Neural cell (in vitro differentiated cells): ENCODE measurements at regions not wholly inside any gene's neighbourhood (a gene's known extent, or its start where the extent isn't known, plus 50 kb on each side); places are given as distances from the start of the nearest gene placed in this dataset.

Experiments
- H2AFZ ChIP-seq: fragments of 200-600, 300-800 bp; sonication (generic), shearing (Covaris generic); 2 replicates; pipeline ENCODE4 v1.6.0; 2014; ENCODE audit warnings: low read depth, mild to moderate bottlenecking, antibody characterized with exemption, low read length, moderate library complexity
- H3F3A ChIP-seq: fragments of 200-600 bp; shearing (Covaris generic); 2 replicates; pipeline ENCODE4 v1.6.1; 2016; ENCODE audit warnings: mild to moderate bottlenecking, moderate library complexity, mixed read lengths, antibody characterized with exemption, low read length; ENCODE audit not compliant: insufficient read depth, poor library complexity, severe bottlenecking
- H3K27ac ChIP-seq: fragments of 200-600, 300-800 bp; sonication (generic), shearing (Covaris generic); 2 replicates; pipeline ENCODE4 v1.5.1; 2014; ENCODE audit warnings: mild to moderate bottlenecking, low read length, moderate library complexity
- H3K27me3 ChIP-seq: fragments of 300-800, 200-600 bp; sonication (generic), shearing (Covaris generic); 2 replicates; pipeline ENCODE4 v1.6.0; 2014; ENCODE audit warnings: mild to moderate bottlenecking, low read depth, low read length, moderate library complexity; ENCODE audit not compliant: insufficient read depth
- H3K36me3 ChIP-seq: fragments of 300-800, 200-600 bp; sonication (generic), shearing (Covaris generic); 2 replicates; pipeline ENCODE4 v1.5.1; 2014; ENCODE audit warnings: mild to moderate bottlenecking, antibody characterized with exemption, low read length, moderate library complexity; ENCODE audit not compliant: insufficient read depth
- H3K4me2 ChIP-seq: fragments of 300-800, 200-600 bp; sonication (generic), shearing (Covaris generic); 2 replicates; pipeline ENCODE4 v1.6.0; 2014; ENCODE audit warnings: mild to moderate bottlenecking, low read length
- H3K4me3 ChIP-seq: fragments of 300-800, 200-600 bp; sonication (generic), shearing (Covaris generic); 2 replicates; pipeline ENCODE4 v1.5.1; 2014; ENCODE audit warnings: mild to moderate bottlenecking, low read length, moderate library complexity
- H3K79me2 ChIP-seq: fragments of 200-600 bp; shearing (Covaris generic); replicated peaks from 2 replicates; pipeline ENCODE4 v1.6.0; 2014; ENCODE audit warnings: mild to moderate bottlenecking, low read length, moderate library complexity; ENCODE audit not compliant: insufficient read depth
- H3K9ac ChIP-seq: fragments of 300-800, 200-600 bp; sonication (generic), shearing (Covaris generic); 2 replicates; pipeline ENCODE4 v1.6.1; 2016; ENCODE audit warnings: mild to moderate bottlenecking, low read length, mixed read lengths
- H3K9me2 ChIP-seq: fragments of 200-600 bp; shearing (Covaris generic); 2 replicates; pipeline ENCODE4 v1.6.1; 2016; ENCODE audit warnings: mild to moderate bottlenecking, low read length, mixed read lengths; ENCODE audit not compliant: insufficient read depth
- H3K9me3 ChIP-seq: fragments of 200-600, 300-800 bp; sonication (generic), shearing (Covaris generic); 2 replicates; pipeline ENCODE4 v1.6.1; 2016; ENCODE audit warnings: mild to moderate bottlenecking, mixed run types, low read length, moderate library complexity, mixed read lengths
- H4K20me1 ChIP-seq: fragments of 200-600 bp; shearing (Covaris generic); 2 replicates; pipeline ENCODE4 v1.6.1; 2016; ENCODE audit warnings: mild to moderate bottlenecking, mixed run types; ENCODE audit not compliant: insufficient read depth
- EP300 ChIP-seq: fragments of 450-650 bp; conservative IDR thresholded peaks from 2 replicates; pipeline ENCODE4 v1.6.1; 2014; ENCODE audit warnings: antibody characterized with exemption, mild to moderate bottlenecking, moderate library complexity; ENCODE audit not compliant: poor library complexity, severe bottlenecking
- EZH2 ChIP-seq: fragments of 200-600, 300-800 bp; shearing (Covaris generic), sonication (generic); IDR thresholded peaks from 2 replicates; pipeline ENCODE4 v1.6.1; 2014; ENCODE audit warnings: antibody characterized with exemption, low read length, borderline replicate concordance, mild to moderate bottlenecking; ENCODE audit not compliant: insufficient read depth, poor library complexity, severe bottlenecking
- MXI1 ChIP-seq: fragments of 450-650 bp; conservative IDR thresholded peaks from 2 replicates; pipeline ENCODE4 v1.6.1; 2014; ENCODE audit warnings: antibody characterized with exemption, mild to moderate bottlenecking; ENCODE audit not compliant: poor library complexity, severe bottlenecking
- POLR2AphosphoS5 ChIP-seq: IDR thresholded peaks from 2 replicates; pipeline ENCODE4 v1.6.1; 2012
- RAD21 ChIP-seq: fragments of 450-650 bp; conservative IDR thresholded peaks from 2 replicates; pipeline ENCODE4 v1.6.1; 2014; ENCODE audit warnings: antibody characterized with exemption, mild to moderate bottlenecking, moderate library complexity
- SMC3 ChIP-seq: fragments of 450-650 bp; conservative IDR thresholded peaks from 2 replicates; pipeline ENCODE4 v1.6.1; 2014; ENCODE audit warnings: antibody characterized with exemption, mild to moderate bottlenecking, moderate library complexity; ENCODE audit not compliant: poor library complexity
- TAF1 ChIP-seq: IDR thresholded peaks from 2 replicates; pipeline ENCODE4 v1.6.1; 2012; ENCODE audit warnings: low read depth
- TF ChIP-seq, protein P1 (sequence below): fragments of 450-650 bp; IDR thresholded peaks from 2 replicates; pipeline ENCODE4 v1.5.1; 2014; ENCODE audit warnings: antibody characterized with exemption, mild to moderate bottlenecking, moderate library complexity; ENCODE audit not compliant: poor library complexity, severe bottlenecking
- TF ChIP-seq, protein P2 (sequence below): IDR thresholded peaks from 2 replicates; pipeline ENCODE4 v1.6.1; 2012; ENCODE audit warnings: borderline replicate concordance

DNA sequence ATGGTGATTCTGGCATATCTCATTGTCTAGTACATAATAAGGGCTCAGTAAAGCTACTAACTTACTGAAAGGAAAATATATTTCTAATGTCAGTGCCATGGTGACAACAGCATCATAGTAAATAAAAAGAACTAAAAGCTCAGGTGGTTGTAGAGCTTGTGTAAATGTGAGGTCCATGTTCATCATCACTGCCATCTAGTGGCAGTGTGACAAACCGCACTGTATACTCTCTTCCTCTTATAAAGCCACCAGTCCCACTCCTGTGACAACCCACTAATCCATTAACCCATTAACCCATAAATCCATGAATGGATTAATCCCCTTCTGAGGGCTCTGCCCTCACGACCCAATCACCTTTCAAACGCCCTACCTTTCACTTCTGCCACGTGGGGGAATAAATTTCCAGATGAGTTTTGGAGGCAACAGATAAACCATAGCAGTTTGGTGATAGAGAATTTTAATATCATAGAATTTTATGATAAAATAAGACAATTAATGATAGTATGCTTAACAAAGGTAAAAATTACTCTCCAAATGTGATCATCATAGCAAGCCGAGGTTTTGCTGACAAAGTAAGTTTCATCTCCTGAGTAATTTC, 160.4 kb upstream of the SGCG start:
- H3K27me3 ChIP-seq = no peaks in the 10 kb centered on the region
- no peaks in the 10 kb centered on the region for H3K79me2 ChIP-seq
- no peaks in the 10 kb centered on the region for H4K20me1 ChIP-seq
- no peaks in the 10 kb centered on the region for H3F3A ChIP-seq
- H3K4me2 ChIP-seq = no peak overlapping the region
- no peaks in the 10 kb centered on the region for H3K9me2 ChIP-seq
- TF ChIP-seq, protein P1, sequence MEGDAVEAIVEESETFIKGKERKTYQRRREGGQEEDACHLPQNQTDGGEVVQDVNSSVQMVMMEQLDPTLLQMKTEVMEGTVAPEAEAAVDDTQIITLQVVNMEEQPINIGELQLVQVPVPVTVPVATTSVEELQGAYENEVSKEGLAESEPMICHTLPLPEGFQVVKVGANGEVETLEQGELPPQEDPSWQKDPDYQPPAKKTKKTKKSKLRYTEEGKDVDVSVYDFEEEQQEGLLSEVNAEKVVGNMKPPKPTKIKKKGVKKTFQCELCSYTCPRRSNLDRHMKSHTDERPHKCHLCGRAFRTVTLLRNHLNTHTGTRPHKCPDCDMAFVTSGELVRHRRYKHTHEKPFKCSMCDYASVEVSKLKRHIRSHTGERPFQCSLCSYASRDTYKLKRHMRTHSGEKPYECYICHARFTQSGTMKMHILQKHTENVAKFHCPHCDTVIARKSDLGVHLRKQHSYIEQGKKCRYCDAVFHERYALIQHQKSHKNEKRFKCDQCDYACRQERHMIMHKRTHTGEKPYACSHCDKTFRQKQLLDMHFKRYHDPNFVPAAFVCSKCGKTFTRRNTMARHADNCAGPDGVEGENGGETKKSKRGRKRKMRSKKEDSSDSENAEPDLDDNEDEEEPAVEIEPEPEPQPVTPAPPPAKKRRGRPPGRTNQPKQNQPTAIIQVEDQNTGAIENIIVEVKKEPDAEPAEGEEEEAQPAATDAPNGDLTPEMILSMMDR = peak; percentile 64
- TF ChIP-seq TAF1 = no peak
- TF ChIP-seq SMC3 = peak; percentile 59
- peak; percentile 54 for TF ChIP-seq RAD21
- no peak overlapping the region for H2AFZ ChIP-seq
- H3K4me3 ChIP-seq = no peak overlapping the region
- H3K9me3 ChIP-seq = no peaks in the 10 kb centered on the region
- no peak overlapping the region for H3K9ac ChIP-seq
- H3K36me3 ChIP-seq = no peaks in the 10 kb centered on the region
- H3K27ac ChIP-seq = no peak overlapping the region

DNA sequence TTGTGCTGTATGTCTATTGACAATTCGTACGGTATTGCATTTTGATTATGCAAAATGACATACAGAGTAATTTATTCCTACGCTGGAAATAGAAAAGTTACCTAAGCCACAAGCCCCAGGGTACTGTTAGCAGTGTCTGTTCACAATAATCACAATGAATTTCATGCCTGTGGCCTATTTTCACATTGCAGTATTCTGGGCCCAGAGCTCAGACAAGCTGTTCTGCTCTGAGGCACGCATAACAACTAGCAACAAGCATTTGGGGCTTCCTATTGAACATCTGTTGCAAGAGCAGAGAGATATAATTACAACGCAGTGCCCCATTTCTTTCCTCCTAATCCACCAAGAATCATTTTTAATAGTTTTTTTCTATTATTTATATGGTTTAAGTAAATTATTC, 158.9 kb upstream of the SGCG start:
- H3K27ac ChIP-seq = no peak overlapping the region
- no peaks in the 10 kb centered on the region for H3K36me3 ChIP-seq
- no peaks in the 10 kb centered on the region for H4K20me1 ChIP-seq
- no peak overlapping the region for H3K4me3 ChIP-seq
- no peaks in the 10 kb centered on the region for H3K9me3 ChIP-seq
- H3K9me2 ChIP-seq = no peaks in the 10 kb centered on the region
- no peaks in the 10 kb centered on the region for H3F3A ChIP-seq
- no peaks in the 10 kb centered on the region for H3K27me3 ChIP-seq
- H3K4me2 ChIP-seq = no peak overlapping the region
- TF ChIP-seq, protein P2, sequence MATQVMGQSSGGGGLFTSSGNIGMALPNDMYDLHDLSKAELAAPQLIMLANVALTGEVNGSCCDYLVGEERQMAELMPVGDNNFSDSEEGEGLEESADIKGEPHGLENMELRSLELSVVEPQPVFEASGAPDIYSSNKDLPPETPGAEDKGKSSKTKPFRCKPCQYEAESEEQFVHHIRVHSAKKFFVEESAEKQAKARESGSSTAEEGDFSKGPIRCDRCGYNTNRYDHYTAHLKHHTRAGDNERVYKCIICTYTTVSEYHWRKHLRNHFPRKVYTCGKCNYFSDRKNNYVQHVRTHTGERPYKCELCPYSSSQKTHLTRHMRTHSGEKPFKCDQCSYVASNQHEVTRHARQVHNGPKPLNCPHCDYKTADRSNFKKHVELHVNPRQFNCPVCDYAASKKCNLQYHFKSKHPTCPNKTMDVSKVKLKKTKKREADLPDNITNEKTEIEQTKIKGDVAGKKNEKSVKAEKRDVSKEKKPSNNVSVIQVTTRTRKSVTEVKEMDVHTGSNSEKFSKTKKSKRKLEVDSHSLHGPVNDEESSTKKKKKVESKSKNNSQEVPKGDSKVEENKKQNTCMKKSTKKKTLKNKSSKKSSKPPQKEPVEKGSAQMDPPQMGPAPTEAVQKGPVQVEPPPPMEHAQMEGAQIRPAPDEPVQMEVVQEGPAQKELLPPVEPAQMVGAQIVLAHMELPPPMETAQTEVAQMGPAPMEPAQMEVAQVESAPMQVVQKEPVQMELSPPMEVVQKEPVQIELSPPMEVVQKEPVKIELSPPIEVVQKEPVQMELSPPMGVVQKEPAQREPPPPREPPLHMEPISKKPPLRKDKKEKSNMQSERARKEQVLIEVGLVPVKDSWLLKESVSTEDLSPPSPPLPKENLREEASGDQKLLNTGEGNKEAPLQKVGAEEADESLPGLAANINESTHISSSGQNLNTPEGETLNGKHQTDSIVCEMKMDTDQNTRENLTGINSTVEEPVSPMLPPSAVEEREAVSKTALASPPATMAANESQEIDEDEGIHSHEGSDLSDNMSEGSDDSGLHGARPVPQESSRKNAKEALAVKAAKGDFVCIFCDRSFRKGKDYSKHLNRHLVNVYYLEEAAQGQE = no peak
- TF ChIP-seq SMC3 = no peak
- TF ChIP-seq POLR2AphosphoS5 = no peak
- TF ChIP-seq EZH2 = no peak
- H2AFZ ChIP-seq = no peak overlapping the region
- H3K9ac ChIP-seq = no peak overlapping the region
- H3K79me2 ChIP-seq = no peaks in the 10 kb centered on the region

DNA sequence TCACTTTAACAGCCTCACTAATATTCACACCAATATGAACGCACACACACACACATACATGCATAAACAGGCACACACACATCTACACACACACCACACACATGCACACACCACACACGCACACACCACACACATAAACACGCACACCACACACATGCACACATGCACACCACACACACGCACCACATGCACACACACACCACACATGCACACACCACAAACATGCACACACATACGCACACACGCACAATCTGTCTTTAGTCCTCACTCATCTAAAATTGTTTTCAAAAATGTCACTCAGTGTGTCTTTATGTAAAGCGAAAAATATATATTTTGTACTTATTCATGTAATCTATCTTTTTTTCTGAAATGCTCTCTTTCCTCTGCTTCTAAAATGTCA, 158.1 kb upstream of the SGCG start:
- H3K27ac ChIP-seq = no peak overlapping the region
- no peaks in the 10 kb centered on the region for H3F3A ChIP-seq
- H3K9ac ChIP-seq = no peak overlapping the region
- no peak overlapping the region for H3K4me2 ChIP-seq
- no peaks in the 10 kb centered on the region for H3K27me3 ChIP-seq
- no peaks in the 10 kb centered on the region for H3K9me3 ChIP-seq
- no peaks in the 10 kb centered on the region for H3K79me2 ChIP-seq
- H2AFZ ChIP-seq = no peak overlapping the region
- H3K36me3 ChIP-seq = no peaks in the 10 kb centered on the region
- no peaks in the 10 kb centered on the region for H4K20me1 ChIP-seq
- H3K4me3 ChIP-seq = no peak overlapping the region
- no peaks in the 10 kb centered on the region for H3K9me2 ChIP-seq
- no peak for TF ChIP-seq MXI1
- TF ChIP-seq SMC3 = no peak
- TF ChIP-seq POLR2AphosphoS5 = no peak
- TF ChIP-seq, protein P1 = no peak
- TF ChIP-seq, protein P2 = no peak
- no peak for TF ChIP-seq EP300
- no peak for TF ChIP-seq RAD21
- no peak for TF ChIP-seq TAF1
- TF ChIP-seq EZH2 = no peak
